Trophoblast cell (in vitro differentiated cells and primary cell): ENCODE measurements at regions not wholly inside any gene's neighbourhood (a gene's known extent, or its start where the extent isn't known, plus 50 kb on each side); places are given as distances from the start of the nearest gene placed in this dataset.

Experiments
- DNase-seq, 2 donors: peaks; one replicate each; pipeline ENCODE4 v3.0.0-alpha.2; 2016
- H2AFZ ChIP-seq: 2 replicates; pipeline ENCODE4 v1.6.1; 2013; ENCODE audit warnings: low read length, moderate library complexity, mild to moderate bottlenecking; ENCODE audit not compliant: insufficient read depth, poor library complexity
- H2AK5ac ChIP-seq: 2 replicates; pipeline ENCODE4 v1.6.1; 2013; ENCODE audit warnings: mild to moderate bottlenecking, low read length
- H2BK120ac ChIP-seq: 2 replicates; pipeline ENCODE4 v1.6.1; 2013; ENCODE audit warnings: low read length, mild to moderate bottlenecking, moderate library complexity; ENCODE audit not compliant: insufficient read depth, poor library complexity
- H2BK12ac ChIP-seq: 2 replicates; pipeline ENCODE4 v1.6.1; 2013; ENCODE audit warnings: mild to moderate bottlenecking, low read length, moderate library complexity
- H2BK5ac ChIP-seq: 2 replicates; pipeline ENCODE4 v1.6.1; 2013; ENCODE audit warnings: low read length, low read depth, moderate library complexity, mild to moderate bottlenecking; ENCODE audit not compliant: poor library complexity
- H3K14ac ChIP-seq: 2 replicates; pipeline ENCODE4 v1.6.1; 2013; ENCODE audit warnings: mild to moderate bottlenecking, low read length
- H3K18ac ChIP-seq: 2 replicates; pipeline ENCODE4 v1.6.1; 2013; ENCODE audit warnings: mild to moderate bottlenecking, low read length
- H3K23ac ChIP-seq: 2 replicates; pipeline ENCODE4 v1.6.1; 2013; ENCODE audit warnings: low read length
- H3K27ac ChIP-seq: 2 replicates; pipeline ENCODE4 v1.5.1; 2013; ENCODE audit warnings: low read depth, mild to moderate bottlenecking, inconsistent platforms, low read length, moderate library complexity
- H3K27me3 ChIP-seq: 2 replicates; pipeline ENCODE4 v1.6.1; 2013; ENCODE audit warnings: inconsistent platforms, mild to moderate bottlenecking, low read length, moderate library complexity; ENCODE audit not compliant: insufficient read depth
- H3K36me3 ChIP-seq, 2 experiments: 1 replicate in 1 of 2; 2 replicates in 1 of 2; pipeline ENCODE4 v1.6.1; 2013; ENCODE audit warnings: low read length in 2 of 2, mild to moderate bottlenecking in 2 of 2, moderate library complexity in 1 of 2; ENCODE audit not compliant: insufficient read depth in 2 of 2, control insufficient read depth in 1 of 2
- H3K4ac ChIP-seq: 2 replicates; pipeline ENCODE4 v1.6.1; 2013; ENCODE audit warnings: low read depth, mild to moderate bottlenecking, low read length, moderate library complexity
- H3K4me1 ChIP-seq, 2 experiments: 1 replicate in 1 of 2; 2 replicates in 1 of 2; pipeline ENCODE4 v1.6.1; 2013; ENCODE audit warnings: low read length in 2 of 2, mild to moderate bottlenecking in 2 of 2, moderate library complexity in 1 of 2; ENCODE audit not compliant: insufficient read depth in 2 of 2, control insufficient read depth in 1 of 2
- H3K4me2 ChIP-seq: 2 replicates; pipeline ENCODE4 v1.6.1; 2013; ENCODE audit warnings: inconsistent platforms, mild to moderate bottlenecking, low read length, moderate library complexity
- H3K4me3 ChIP-seq: 2 replicates; pipeline ENCODE4 v1.5.1; 2013; ENCODE audit warnings: mild to moderate bottlenecking, low read depth, low read length, inconsistent platforms
- H3K79me1 ChIP-seq: one replicate; pipeline ENCODE4 v1.6.1; 2013; ENCODE audit warnings: low read length
- H3K79me2 ChIP-seq: 2 replicates; pipeline ENCODE4 v1.6.1; 2013; ENCODE audit warnings: low read length, mild to moderate bottlenecking; ENCODE audit not compliant: control insufficient read depth, insufficient read depth, poor library complexity
- H3K9ac ChIP-seq: 2 replicates; pipeline ENCODE4 v1.6.1; 2013; ENCODE audit warnings: mild to moderate bottlenecking, low read length
- H3K9me3 ChIP-seq: 2 replicates; pipeline ENCODE4 v1.6.1; 2013; ENCODE audit warnings: low read depth, mild to moderate bottlenecking, control low read depth, inconsistent platforms, low read length; ENCODE audit not compliant: insufficient read depth
- H4K12ac ChIP-seq: 2 replicates; pipeline ENCODE4 v1.6.1; 2013; ENCODE audit warnings: low read depth, mild to moderate bottlenecking, low read length, moderate library complexity
- H4K8ac ChIP-seq: 2 replicates; pipeline ENCODE4 v1.6.1; 2013; ENCODE audit warnings: low read depth, mild to moderate bottlenecking, low read length, moderate library complexity
- H4K91ac ChIP-seq: one replicate; pipeline ENCODE4 v1.6.1; 2013; ENCODE audit warnings: low read depth, mild to moderate bottlenecking, low read length, moderate library complexity
- WGBS: extraction: QIAGEN DNeasy Blood & Tissue Kit; methylation state at CpG from one replicate; pipeline ENCODE4 v1.1.7; 2013; ENCODE audit warnings: missing lambda C conversion rate; ENCODE audit not compliant: insufficient read length, insufficient coverage; ENCODE audit errors: extremely low coverage; 5-methylcytosine and 5-hydroxymethylcytosine counted together

DNA sequence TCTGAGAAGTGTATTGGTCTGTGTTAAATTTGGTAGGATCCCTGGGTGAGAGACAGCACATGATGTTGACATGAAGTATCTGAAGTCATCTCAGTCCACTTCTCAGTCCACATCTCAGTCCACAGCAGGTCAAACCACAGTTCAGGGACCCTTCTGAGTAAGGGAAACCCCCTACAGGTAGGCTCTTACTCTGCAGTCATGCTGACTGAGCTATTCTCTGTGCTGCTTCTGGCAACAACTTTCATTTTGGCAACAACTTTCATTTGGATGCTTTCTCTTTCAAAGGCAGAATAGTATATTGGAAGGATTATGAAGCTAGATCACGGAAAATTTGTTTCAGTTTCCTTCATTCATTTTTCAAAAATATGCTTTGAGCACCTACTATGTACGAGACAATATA, 178.2 kb upstream of the GOLIM4 start:
- Histone ChIP-seq H3K9me3 (no peaks in the 10 kb centered on the region), H3K4me3 (no peak overlapping the region), H3K14ac (no peak overlapping the region), H3K79me1 (no peaks in the 10 kb centered on the region), H3K36me3 (no peaks in the 10 kb centered on the region), H4K91ac (no peak overlapping the region), H3K4me1 (no peaks in the 10 kb centered on the region), H4K8ac (no peak overlapping the region), H3K79me2 (no peaks in the 10 kb centered on the region), H3K18ac (no peak overlapping the region), H2BK120ac (no peak overlapping the region), H3K23ac (no peak overlapping the region), H3K9ac (no peak overlapping the region), H2BK5ac (no peak overlapping the region), H2BK12ac (no peak overlapping the region), H2AK5ac (no peak overlapping the region), H3K4ac (no peak overlapping the region), H3K4me2 (no peak overlapping the region), H3K27me3 (no peaks in the 10 kb centered on the region), H3K27ac (no peak overlapping the region), H2AFZ (no peak overlapping the region), H4K12ac (no peak overlapping the region)
- DNase-seq, result no peak
- WGBS, result no CpG with 5 or more reads among the region's 2 CpGs

DNA sequence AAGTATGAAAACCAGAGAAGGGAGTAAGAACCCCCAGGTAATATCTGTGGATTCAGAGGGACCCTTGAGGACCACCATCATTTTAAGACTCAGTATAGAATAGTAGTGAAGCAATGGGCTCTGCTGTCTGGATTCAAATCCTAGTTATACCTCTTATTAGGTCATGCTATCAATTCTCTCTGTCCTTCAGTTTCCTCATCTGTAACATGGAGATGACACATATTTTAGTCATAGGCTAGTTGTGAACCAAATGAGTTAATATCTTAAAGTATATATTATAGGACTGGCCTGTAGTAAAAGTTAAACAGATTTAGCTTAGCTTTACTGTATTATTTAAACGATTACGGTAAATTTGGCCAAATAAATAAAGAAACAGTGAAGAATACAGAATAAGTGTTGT, 177.3 kb upstream of the GOLIM4 start:
- Histone ChIP-seq H4K91ac (no peak overlapping the region), H3K79me1 (no peaks in the 10 kb centered on the region), H3K4ac (no peak overlapping the region), H4K8ac (no peak overlapping the region), H2BK12ac (no peak overlapping the region), H3K4me2 (no peak overlapping the region), H2AFZ (no peak overlapping the region), H3K14ac (no peak overlapping the region), H3K36me3 (no peaks in the 10 kb centered on the region), H3K27ac (no peak overlapping the region), H3K18ac (no peak overlapping the region), H3K4me1 (no peaks in the 10 kb centered on the region), H3K4me3 (no peak overlapping the region), H2BK5ac (no peak overlapping the region), H3K23ac (no peak overlapping the region), H4K12ac (no peak overlapping the region), H3K9ac (no peak overlapping the region), H3K27me3 (no peaks in the 10 kb centered on the region), H3K9me3 (no peaks in the 10 kb centered on the region), H2AK5ac (no peak overlapping the region), H2BK120ac (no peak overlapping the region), H3K79me2 (no peaks in the 10 kb centered on the region)
- no CpG with 5 or more reads among the region's 2 CpGs for WGBS
- DNase-seq, result no peak

DNA sequence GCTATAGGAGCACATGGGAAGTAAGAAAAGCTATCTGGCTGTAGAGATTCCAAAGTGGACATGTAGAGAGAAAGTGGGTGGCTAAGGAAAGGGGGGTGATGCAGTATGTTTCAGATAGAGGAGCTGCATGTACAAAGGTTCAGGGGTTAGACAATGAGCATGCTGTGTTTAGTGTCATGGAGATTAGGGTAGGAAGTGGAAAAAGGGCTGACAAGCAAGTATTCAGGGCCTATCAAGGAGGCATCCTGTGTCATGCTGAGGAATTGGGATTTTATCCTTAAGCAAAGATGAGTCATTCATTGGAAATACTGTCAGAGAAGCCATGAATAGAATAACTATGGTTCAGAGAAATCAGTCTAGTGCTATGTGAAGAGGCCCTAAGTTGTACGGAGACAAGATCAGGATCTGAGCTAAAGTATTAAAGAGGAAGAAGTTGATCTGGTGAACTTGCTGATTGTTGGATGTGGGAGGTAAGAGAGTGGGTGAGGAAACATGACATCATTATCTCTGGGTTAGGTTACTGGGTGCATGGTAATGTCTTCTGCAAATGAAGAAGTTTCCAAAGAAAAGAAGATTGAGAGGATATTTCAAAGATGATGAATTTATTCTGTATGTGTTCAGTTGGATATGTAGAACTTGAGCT, 176.7 kb upstream of the GOLIM4 start:
- no peak overlapping the region for H3K18ac ChIP-seq
- H4K12ac ChIP-seq, result no peak overlapping the region
- H2BK12ac ChIP-seq, result no peak overlapping the region
- H3K4me2 ChIP-seq, result no peak overlapping the region
- H3K23ac ChIP-seq, result no peak overlapping the region
- H3K4me1 ChIP-seq, result no peaks in the 10 kb centered on the region
- H3K27ac ChIP-seq, result no peak overlapping the region
- WGBS, result no CpG with 5 or more reads among the region's 1 CpG
- no peaks in the 10 kb centered on the region for H3K27me3 ChIP-seq
- H4K8ac ChIP-seq, result no peak overlapping the region
- no peak overlapping the region for H2AK5ac ChIP-seq
- no peak for DNase-seq
- H3K79me1 ChIP-seq, result no peaks in the 10 kb centered on the region
- no peaks in the 10 kb centered on the region for H3K36me3 ChIP-seq
- no peak overlapping the region for H3K14ac ChIP-seq
- no peak overlapping the region for H2BK5ac ChIP-seq
- no peak overlapping the region for H2BK120ac ChIP-seq
- no peaks in the 10 kb centered on the region for H3K79me2 ChIP-seq
- no peak overlapping the region for H3K9ac ChIP-seq
- H3K4ac ChIP-seq, result no peak overlapping the region
- H3K9me3 ChIP-seq, result no peaks in the 10 kb centered on the region
- no peak overlapping the region for H3K4me3 ChIP-seq
- H4K91ac ChIP-seq, result no peak overlapping the region
- no peak overlapping the region for H2AFZ ChIP-seq

DNA sequence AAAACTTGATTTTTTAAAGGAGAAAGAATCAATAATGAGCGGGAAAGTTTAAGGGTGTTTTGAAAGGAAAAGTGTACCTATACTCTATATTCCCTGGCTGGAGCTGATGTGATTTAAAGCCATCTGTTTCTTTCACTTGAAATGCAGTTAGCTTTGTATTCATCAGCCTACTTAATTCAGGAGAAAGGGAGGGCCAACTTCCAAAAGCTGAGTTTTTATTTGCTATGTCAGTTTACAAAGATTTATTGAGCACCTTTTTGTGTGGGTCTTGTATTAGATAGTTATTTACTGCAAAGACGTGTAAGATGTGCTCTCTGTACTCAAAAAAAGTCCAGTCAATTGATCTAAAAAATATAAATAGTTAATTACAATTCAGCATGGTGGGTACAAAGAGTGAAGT, 176.2 kb upstream of the GOLIM4 start:
- H2AFZ ChIP-seq, result no peak overlapping the region
- no peak for DNase-seq
- no peak overlapping the region for H3K4ac ChIP-seq
- no peaks in the 10 kb centered on the region for H3K27me3 ChIP-seq
- H3K36me3 ChIP-seq, result no peaks in the 10 kb centered on the region
- H4K91ac ChIP-seq, result no peak overlapping the region
- no peak overlapping the region for H2BK12ac ChIP-seq
- no peak overlapping the region for H2AK5ac ChIP-seq
- WGBS, result 100% methylated on average over 1 of the region's 2 CpGs
- H3K79me2 ChIP-seq, result no peaks in the 10 kb centered on the region
- no peak overlapping the region for H3K23ac ChIP-seq
- no peak overlapping the region for H3K9ac ChIP-seq
- no peak overlapping the region for H4K8ac ChIP-seq
- H3K9me3 ChIP-seq, result no peaks in the 10 kb centered on the region
- H2BK120ac ChIP-seq, result no peak overlapping the region
- no peak overlapping the region for H3K18ac ChIP-seq
- H3K79me1 ChIP-seq, result no peaks in the 10 kb centered on the region
- no peak overlapping the region for H3K4me3 ChIP-seq
- H3K14ac ChIP-seq, result no peak overlapping the region
- no peak overlapping the region for H2BK5ac ChIP-seq
- no peak overlapping the region for H4K12ac ChIP-seq
- no peak overlapping the region for H3K27ac ChIP-seq
- H3K4me2 ChIP-seq, result no peak overlapping the region
- no peaks in the 10 kb centered on the region for H3K4me1 ChIP-seq
